ENCODE measurements at regions not wholly inside any gene's neighbourhood (a gene's known extent, or its start where the extent isn't known, plus 50 kb on each side); places are given as distances from the start of the nearest gene placed in this dataset.

DNA sequence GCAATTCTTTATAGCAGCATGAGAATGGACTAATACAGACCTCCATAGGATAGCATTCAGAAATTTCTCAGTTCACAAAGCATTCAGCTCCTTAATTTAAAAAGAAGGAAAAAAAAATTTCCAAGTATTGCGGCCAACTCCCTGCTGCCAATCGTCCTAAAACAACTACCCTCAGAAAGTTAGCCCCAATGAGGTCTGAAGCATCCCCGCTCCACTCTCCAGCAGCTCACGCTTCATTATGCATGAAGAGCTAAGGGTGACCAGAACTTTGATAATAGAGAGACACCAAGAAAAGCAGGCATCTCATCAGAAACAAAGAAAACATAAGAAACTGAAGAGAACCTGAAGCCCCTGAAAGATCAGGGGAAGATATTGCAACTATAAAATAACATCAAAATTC is 172.8 kb upstream of the NUDT4 start:
- no peak for DNase-seq (ENCODE audit: extremely low read depth, low read depth)
- TF ChIP-seq, protein P1, sequence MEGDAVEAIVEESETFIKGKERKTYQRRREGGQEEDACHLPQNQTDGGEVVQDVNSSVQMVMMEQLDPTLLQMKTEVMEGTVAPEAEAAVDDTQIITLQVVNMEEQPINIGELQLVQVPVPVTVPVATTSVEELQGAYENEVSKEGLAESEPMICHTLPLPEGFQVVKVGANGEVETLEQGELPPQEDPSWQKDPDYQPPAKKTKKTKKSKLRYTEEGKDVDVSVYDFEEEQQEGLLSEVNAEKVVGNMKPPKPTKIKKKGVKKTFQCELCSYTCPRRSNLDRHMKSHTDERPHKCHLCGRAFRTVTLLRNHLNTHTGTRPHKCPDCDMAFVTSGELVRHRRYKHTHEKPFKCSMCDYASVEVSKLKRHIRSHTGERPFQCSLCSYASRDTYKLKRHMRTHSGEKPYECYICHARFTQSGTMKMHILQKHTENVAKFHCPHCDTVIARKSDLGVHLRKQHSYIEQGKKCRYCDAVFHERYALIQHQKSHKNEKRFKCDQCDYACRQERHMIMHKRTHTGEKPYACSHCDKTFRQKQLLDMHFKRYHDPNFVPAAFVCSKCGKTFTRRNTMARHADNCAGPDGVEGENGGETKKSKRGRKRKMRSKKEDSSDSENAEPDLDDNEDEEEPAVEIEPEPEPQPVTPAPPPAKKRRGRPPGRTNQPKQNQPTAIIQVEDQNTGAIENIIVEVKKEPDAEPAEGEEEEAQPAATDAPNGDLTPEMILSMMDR (IDR thresholded peaks at IDR 0.05; ENCODE audit: low read depth, low read length, missing control alignments), result no peak
- no peak overlapping the region for H3K4me3 ChIP-seq (replicated peaks; ENCODE audit: low read depth, low read length)

DNA sequence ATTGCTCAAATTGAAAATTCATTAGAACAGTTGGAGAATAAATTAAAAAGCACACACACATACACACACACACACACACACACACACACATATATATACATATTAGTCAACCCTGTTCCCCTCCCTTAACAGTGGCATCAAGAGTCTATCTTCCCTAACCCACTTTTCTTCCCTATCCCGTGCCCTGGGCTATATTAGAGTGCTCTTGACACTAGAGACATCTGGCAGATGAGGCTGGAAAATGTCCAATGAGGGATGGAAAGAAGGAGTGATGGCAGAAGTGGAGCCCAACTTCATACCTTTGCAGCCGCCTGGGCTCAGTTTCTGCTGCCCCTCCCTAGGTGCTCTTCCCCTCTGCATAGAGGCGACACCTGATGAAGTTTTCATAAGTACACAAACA is 172.4 kb upstream of the NUDT4 start:
- no peak for DNase-seq (ENCODE audit: extremely low read depth, low read depth)
- H3K4me3 ChIP-seq (replicated peaks; ENCODE audit: low read depth, low read length), result no peak overlapping the region
- TF ChIP-seq, protein P1 (IDR thresholded peaks at IDR 0.05; ENCODE audit: low read depth, low read length, missing control alignments), result no peak

DNA sequence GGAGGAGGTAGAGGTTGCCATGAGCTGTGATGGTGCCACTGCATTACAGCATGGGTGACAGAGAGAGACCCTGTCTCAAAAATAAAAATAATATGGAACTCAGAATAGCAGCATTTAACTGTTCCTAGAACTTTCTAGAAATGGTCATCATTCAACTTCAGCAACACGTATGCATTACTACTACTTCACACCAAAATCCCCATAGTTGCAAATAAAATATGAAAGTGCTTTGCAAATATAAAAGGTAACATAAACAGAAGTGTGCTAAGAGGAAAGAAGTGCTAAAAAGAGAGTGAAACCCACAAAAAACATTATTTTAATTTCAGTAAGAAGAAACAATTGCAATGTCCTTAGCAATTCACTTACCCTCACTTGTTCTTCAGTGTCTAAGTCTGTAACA is 169.7 kb upstream of the NUDT4 start:
- DNase-seq (ENCODE audit: extremely low read depth, low read depth), result no peak
- TF ChIP-seq, protein P1 (IDR thresholded peaks at IDR 0.05; ENCODE audit: low read depth, low read length, missing control alignments), result no peak
- no peak overlapping the region for H3K4me3 ChIP-seq (replicated peaks; ENCODE audit: low read depth, low read length)

DNA sequence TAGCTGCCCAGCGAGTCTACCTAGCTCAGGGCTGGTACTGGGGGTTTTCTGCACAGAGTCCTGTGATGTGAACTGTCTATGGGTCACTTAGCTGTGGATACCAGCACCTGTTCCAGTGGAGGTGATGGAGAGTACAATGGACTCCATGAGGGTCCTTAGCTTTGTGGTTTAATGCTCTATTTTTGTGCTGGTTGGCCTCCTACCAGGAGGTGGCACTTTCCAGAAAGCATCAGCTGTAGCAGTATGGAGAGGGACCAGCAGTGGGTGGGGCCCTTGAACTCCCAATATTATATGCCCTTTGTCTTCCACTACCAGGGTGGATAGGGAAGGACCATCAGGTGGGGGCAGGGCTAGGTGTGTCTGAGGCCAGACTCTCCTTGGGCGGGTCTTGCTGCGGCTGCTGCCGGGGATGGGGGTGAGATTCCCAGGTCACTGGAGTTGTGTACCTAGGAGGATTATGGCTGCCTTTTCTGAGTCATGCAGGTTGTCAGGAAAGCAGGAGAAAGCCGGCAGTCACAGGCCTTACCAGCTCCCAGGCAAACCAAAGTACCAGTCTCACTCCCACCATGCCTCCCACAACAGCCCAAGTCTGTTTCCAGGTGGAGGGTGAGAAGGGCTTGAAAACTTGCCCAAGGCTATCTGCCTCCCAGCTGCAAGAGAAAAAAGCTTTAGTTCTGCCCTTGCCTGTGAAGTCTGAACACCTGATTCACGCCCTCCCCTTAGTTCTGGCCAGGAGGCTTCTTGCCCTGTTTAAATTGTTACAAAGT is 163.0 kb upstream of the NUDT4 start:
- TF ChIP-seq, protein P1 (IDR thresholded peaks at IDR 0.05; ENCODE audit: low read depth, low read length, missing control alignments), result no peak
- H3K4me3 ChIP-seq (replicated peaks; ENCODE audit: low read depth, low read length), result no peak overlapping the region
- no peak for DNase-seq (ENCODE audit: extremely low read depth, low read depth)

DNA sequence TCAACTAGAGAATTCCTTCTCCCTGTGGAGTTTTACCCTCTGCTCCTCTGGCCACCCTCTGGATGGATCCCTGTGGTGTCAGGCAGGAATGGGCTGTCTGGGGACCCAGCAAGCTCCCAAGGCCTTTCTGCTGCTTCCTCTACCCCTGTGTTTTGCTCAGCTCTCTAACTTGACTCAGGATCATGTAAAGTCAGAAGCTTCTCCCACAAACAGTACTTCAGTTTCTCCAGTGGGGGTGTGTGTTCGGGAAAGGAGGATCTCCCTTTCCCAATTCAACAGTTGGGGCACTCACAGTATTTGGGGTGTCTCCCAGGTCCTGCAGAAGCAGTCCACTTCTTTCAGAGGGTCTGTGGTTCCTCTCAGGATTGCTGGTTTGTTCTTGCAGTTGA is 162.4 kb upstream of the NUDT4 start:
- no peak overlapping the region for H3K4me3 ChIP-seq (replicated peaks; ENCODE audit: low read depth, low read length)
- DNase-seq (ENCODE audit: extremely low read depth, low read depth), result no peak
- TF ChIP-seq, protein P1 (IDR thresholded peaks at IDR 0.05; ENCODE audit: low read depth, low read length, missing control alignments), result no peak

DNA sequence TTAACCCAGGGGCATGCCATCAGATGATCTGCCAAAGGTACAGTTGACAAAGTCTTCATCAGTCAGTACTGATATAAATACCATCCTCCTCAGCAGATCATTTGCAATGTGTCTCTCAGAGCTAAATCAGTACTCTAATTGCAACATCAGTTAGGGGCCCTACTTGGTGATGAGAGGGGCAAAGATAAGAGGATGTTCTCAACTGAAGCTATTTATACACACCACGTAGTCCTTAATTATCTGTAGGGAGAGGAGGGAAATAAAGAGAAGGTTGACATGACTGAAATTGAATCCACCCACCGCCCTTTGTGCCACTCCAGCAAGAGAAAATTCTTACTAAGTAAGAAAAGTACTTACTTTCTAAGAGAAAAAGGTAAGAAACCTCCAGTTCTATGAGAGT is 157.8 kb upstream of the NUDT4 start:
- DNase-seq (ENCODE audit: extremely low read depth, low read depth), result no peak
- TF ChIP-seq, protein P1 (IDR thresholded peaks at IDR 0.05; ENCODE audit: low read depth, low read length, missing control alignments), result no peak

DNA sequence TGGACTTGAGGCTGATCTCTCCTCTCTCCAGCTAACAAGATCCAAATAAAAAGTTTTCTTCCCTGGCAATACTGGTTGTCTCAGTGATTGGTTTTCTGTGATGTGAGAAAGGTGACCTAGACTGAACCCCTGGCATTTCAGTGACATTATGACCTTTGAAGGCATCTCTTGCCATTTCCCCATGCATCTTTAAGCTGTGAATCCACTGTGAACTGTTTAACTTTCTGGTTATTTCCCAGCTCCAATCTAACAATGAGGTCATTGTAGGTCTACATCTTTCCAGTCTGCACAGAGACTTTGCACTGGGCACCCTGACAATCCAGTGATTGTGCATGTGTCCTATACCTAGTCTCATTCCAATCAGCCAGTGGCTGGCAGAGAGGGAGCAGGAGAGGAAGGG is 155.9 kb upstream of the NUDT4 start:
- TF ChIP-seq, protein P1 (IDR thresholded peaks at IDR 0.05; ENCODE audit: low read depth, low read length, missing control alignments), result no peak
- no peak for DNase-seq (ENCODE audit: extremely low read depth, low read depth)
- no peak overlapping the region for H3K4me3 ChIP-seq (replicated peaks; ENCODE audit: low read depth, low read length)

More for the DNA sequence above, 157.8 kb upstream of the NUDT4 start:
- no peak overlapping the region for H3K4me3 ChIP-seq (replicated peaks; ENCODE audit: low read depth, low read length)

All from HFF-Myc (cell line).